Ishikawa (cell line): ENCODE measurements at regions not wholly inside any gene's neighbourhood (a gene's known extent, or its start where the extent isn't known, plus 50 kb on each side); places are given as distances from the start of the nearest gene placed in this dataset.

Source experiments
- CREB1 ChIP-seq: IDR thresholded peaks from 2 replicates; pipeline ENCODE4 v1.6.1; 2012; ENCODE audit warnings: low read depth
- EP300 ChIP-seq: IDR thresholded peaks from 2 replicates; pipeline ENCODE4 v1.6.1; 2012; ENCODE audit warnings: borderline replicate concordance
- NFIC ChIP-seq: IDR thresholded peaks from 2 replicates; pipeline ENCODE4 v1.6.1; 2012
- RAD21 ChIP-seq: IDR thresholded peaks from 2 replicates; pipeline ENCODE4 v1.6.1; 2012; ENCODE audit warnings: low read depth
- REST ChIP-seq: IDR thresholded peaks from 2 replicates; pipeline ENCODE4 v1.6.1; 2012; ENCODE audit warnings: low read depth, mild to moderate bottlenecking
- YY1 ChIP-seq: IDR thresholded peaks from 2 replicates; pipeline ENCODE4 v1.6.1; 2012; ENCODE audit warnings: low read depth
- ZBTB7A ChIP-seq: IDR thresholded peaks from 2 replicates; pipeline ENCODE4 v1.6.1; 2012; ENCODE audit warnings: low read depth
- TF ChIP-seq, protein P1 (sequence below): IDR thresholded peaks from 2 replicates; pipeline ENCODE4 v1.6.1; 2012

- TF ChIP-seq, protein P1, sequence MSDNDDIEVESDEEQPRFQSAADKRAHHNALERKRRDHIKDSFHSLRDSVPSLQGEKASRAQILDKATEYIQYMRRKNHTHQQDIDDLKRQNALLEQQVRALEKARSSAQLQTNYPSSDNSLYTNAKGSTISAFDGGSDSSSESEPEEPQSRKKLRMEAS: no peak
- TF ChIP-seq REST (no peak), EP300 (no peak), RAD21 (no peak), YY1 (no peak), ZBTB7A (no peak), CREB1 (no peak), NFIC (no peak)
These were observed 760.4 kb downstream of the MCTP2 start for GRCh38 chr15:94991718-94992117.
